Loucy (cell line): ENCODE measurements at regions not wholly inside any gene's neighbourhood (a gene's known extent, or its start where the extent isn't known, plus 50 kb on each side); places are given as distances from the start of the nearest gene placed in this dataset.
"Not testable (repeated sequence)": the region's sequence is repeated elsewhere in the genome, so short reads cannot be mapped to it uniquely, and the experiment has no call there.

Experiments used
- EZH2phosphoT487 ChIP-seq: fragments of 200-600 bp; IDR thresholded peaks from 2 replicates; pipeline ENCODE4 v1.6.1; 2018; ENCODE audit warnings: antibody characterized with exemption, mild to moderate bottlenecking, moderate library complexity, borderline replicate concordance
- TF ChIP-seq, protein P1 (sequence below): fragments of 200-600 bp; sonication (generic); conservative IDR thresholded peaks from 2 replicates; pipeline ENCODE4 v1.5.1; 2014; ENCODE audit warnings: mild to moderate bottlenecking, antibody characterized with exemption, low read length

DNA sequence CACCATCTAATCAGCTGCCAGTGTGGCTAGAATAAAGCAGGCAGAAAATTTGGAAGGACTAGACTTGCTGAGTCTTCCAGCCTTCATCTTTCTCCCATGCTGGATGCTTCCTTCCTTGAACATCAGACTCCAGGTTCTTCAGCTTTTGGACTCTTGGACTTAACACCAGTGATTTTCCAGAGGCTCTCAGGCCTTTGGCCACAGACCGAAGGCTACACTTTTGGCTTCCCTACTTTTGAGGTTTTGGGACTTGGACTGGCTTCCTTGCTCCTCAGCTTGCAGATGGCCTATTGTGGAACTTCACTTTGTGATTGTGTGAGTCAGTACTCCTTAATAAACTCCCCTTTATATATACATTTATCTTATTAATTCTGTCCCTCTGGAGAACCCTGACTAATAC, 129.8 kb upstream of the MB21D2 start:
- TF ChIP-seq, protein P1, sequence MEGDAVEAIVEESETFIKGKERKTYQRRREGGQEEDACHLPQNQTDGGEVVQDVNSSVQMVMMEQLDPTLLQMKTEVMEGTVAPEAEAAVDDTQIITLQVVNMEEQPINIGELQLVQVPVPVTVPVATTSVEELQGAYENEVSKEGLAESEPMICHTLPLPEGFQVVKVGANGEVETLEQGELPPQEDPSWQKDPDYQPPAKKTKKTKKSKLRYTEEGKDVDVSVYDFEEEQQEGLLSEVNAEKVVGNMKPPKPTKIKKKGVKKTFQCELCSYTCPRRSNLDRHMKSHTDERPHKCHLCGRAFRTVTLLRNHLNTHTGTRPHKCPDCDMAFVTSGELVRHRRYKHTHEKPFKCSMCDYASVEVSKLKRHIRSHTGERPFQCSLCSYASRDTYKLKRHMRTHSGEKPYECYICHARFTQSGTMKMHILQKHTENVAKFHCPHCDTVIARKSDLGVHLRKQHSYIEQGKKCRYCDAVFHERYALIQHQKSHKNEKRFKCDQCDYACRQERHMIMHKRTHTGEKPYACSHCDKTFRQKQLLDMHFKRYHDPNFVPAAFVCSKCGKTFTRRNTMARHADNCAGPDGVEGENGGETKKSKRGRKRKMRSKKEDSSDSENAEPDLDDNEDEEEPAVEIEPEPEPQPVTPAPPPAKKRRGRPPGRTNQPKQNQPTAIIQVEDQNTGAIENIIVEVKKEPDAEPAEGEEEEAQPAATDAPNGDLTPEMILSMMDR: not testable (repeated sequence)
- TF ChIP-seq EZH2phosphoT487: not testable (repeated sequence)
